NCI-H1417 (cell line): ENCODE measurements at regions not wholly inside any gene's neighbourhood (a gene's known extent, or its start where the extent isn't known, plus 50 kb on each side); places are given as distances from the start of the nearest gene placed in this dataset.
A peak's percentile ranks its signal among the peaks of the same experiment; 100 is the strongest.

Experiments
- DNase-seq, 3 experiments: peaks; one replicate each; lab custom pipeline; 2025; lab: John Stamatoyannopoulos, UW

DNA sequence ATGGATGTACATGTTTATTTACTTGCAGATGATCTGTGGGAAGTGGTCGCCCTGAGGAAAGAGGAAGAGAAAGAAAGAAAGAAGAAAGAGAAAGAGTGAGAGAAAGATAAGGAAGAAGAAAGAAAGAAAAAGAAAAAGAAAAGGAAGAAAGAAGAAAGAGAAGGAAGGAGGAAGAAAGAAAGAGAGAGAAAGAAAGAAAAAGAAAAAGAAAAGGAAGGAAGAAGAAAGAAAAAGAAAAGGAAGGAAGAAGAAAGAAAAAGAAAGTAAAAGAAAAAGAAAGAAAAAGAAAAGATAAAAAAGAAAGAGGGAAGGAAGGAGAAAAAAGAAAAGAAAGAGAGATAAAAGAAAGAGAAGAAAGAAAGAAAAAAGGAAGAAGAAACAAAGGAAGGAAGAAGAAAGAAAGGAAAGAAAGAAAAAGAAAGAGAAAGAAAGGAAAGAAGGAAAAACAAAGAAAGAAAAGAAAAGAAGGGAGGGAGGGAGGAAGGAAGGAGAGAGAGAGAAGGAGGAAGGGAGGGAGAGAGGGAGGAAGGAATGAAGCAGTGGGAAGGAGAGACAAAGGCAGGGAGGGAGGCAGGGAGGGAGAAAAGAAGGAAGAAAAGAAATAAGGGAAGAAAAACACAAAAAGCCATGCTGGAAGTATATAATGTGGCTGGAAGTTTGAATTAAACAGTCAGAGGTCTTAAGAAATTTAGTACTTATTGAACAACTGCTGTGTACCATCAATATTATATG, 976.6 kb downstream of the FAM181B start:
- DNase-seq = no peak

DNA sequence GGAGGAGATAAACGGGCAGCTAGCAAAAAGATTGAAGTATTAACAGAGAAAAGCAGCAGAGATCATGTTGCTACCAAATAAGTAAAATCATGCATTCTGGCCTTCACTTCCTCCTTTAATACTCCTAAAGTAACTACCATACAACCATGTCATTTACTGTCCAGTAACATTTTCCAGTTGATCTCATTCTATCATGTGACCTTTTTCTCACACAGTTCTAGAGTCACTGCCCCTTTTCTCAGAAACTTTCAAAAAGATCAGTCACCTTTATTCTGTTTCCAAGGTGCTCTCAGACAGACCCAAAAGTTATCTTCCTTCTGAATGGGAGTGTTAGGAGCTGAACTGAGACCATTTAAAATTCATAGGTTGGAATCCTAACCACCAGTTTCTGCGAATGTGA, 984.4 kb downstream of the FAM181B start:
- DNase-seq = no peak

DNA sequence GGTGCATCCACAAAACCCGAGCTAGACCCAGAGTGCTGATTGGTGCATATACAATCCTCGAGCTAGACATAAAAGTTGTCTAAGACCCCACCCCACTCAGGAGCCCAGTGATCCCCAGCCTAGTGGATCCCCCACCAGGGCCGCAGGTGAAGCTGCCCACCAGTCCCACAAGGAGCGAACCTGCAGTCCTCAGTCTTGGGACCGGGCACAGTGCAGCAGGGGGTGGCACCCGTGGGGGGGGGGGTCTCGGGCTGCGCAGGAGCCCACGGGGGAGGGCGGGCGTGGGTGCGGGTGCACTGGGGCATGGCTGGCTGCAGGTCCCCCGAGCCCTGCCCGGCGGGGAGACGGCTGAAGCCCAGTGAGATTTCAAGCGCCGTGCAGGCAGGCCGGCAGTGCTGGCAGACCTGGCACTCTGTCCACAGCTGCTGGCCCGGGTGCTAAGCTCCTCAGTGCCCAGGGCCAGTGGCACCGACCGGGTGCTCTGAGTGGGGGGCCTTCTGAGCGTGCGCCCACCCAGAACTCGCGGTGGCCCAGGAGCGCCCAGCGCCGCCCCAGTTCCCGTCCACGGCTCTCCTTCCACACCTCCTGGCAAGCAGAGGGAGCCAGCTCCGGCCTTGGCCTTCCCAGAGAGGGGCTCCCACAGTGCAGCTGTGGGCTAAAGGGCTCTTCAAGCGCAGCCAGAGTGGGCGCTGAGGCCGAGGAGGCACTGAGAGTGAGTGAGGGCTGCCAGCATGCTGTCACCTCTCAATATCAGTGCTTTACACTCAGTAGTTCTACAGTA, 989.1 kb downstream of the FAM181B start:
- no peak for DNase-seq

DNA sequence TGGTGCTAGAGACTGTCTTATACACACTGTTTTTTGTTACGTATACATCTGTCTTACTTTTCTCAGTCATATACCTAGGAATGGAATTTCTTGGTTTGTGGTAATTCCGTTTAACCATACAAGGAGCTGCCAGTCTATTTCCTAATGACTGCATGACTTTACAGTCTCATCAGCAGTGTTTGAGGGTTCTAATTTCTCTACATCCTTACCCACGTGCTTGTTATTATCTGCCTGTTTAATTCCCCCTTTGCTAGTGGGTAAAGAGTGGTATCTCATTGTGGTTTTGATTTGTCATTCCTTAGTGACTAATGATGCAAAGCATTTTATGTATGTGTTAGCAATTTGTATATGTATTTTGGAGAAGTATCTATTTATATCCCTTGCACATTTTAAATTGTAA, 1008.0 kb downstream of the FAM181B start:
- no peak for DNase-seq

DNA sequence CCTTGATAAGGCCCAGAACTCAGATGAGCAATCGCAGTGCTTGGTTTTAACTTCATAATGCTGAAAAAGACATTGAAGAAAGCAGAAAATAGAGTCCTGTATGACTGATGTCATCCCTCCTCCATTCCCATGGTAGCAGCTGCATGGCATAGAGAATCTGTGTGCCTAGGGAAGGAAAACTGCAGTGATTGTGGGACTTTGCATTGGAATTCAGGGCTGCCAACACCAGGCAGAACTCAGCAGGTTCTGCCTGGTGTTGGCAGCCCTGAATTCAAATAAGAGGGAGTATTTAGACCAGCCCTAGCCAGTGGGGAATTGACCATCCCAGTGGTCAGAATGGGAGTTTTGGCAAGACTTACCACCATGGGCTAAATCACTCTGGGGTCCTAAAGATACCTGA, 1016.0 kb downstream of the FAM181B start:
- DNase-seq = no peak

DNA sequence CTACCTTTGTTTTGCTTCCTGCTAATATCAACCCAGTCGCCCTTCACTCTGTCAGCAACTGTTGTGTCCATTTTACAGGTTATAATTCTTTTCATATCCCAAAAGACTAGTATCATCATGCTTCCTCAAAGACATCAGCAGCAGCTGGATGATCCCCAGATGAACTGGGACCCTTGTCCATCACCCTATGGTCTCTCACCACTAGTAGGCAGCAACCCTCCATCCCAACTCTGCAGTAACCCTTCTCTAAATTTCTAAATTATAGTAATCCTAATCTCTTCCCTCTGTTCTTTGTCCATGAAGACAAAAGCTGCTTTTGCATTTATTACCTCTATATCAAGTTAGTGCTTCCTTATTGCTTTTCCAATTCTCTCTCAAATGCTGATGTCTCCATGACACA, 1025.8 kb downstream of the FAM181B start:
- DNase-seq = no peak

DNA sequence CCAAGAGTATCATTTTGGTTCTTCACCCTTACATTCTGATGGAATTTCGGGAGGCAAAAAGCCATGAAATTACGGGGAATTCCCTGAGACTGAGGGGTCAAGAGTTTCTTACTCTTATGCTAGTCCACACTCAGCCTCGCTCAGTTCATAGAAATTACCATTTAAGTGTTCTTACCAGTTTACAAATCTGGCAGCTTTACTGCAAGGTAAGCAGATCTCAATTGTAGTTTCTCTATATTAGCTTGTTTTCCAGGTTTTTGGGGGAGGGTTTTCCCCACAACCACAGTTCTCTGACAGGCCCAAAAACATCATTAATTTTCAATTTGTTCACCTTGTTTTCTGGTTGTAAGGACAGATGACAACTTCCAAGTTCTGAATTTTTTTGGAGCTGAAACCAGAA, 1028.4 kb downstream of the FAM181B start:
- no peak for DNase-seq

DNA sequence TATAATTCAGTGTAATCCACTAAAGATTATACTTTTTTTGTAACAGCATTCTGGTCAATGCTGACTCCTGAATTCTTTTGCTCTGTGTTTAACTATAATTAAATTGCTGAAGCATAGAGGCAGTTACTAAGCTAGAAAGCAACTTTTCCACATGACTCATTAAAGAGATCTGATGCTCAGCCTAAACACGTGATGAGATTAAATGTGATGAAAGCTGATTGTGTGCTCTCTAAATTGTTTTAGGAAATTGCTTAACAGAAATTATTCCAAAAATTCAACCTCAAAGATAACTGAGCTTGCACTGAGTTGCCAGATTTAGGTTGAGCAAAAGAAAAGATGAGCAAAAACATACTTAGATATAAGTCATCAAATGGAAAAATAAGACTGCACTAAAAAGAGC, 1033.6 kb downstream of the FAM181B start:
- DNase-seq = no peak

GRCh38 chr11:81687057-81687456, 1046.6 kb downstream of the FAM181B start:
- DNase-seq = no peak

GRCh38 chr11:81674211-81674610, 1059.5 kb downstream of the FAM181B start:
- DNase-seq = no peak

DNA sequence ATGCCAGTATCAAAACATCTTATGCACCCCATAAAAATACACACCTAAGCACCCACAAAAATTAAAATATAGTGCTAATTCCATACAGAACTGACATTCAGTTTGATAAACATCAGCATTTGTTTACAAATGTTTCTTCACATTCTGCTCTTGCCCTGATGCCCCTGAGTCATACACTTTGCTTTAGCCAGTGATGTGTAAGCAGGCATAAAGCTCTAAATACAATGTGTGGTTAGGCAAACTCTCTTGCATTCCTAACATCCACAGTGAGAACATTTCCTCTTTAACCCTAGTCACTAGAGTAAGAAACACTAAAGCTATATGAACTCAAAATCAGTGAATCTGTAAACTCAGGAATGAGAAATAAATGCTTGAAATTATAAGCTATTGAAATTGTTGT, 1060.7 kb downstream of the FAM181B start:
- DNase-seq = no peak

DNA sequence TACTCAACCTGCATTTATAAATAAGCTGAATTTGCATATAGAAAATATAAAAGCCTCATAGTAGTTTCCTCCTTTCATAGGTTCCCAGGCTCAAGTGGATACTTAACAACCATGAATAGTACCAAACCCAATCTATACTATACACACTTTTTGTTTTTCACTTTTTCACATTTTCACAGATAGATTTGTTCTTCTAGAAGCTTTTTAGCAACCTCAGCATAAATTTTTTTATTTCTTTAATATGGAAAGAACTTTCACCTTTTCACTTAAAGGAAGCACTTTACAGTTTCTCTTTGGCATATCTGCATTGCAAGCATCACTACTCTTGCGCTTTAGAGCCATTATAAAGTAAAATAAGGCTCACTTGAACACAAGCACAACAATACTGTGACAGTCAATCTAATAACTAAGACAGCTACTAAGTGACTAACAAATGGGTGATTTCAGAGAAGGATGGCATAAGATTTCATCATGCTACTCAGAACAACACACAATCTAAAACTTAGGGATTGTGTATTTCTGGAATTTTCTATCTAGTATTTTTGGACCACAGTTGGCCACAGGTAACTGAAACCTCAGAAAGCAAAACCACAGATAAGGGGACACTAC, 1063.6 kb downstream of the FAM181B start:
- DNase-seq = no peak

DNA sequence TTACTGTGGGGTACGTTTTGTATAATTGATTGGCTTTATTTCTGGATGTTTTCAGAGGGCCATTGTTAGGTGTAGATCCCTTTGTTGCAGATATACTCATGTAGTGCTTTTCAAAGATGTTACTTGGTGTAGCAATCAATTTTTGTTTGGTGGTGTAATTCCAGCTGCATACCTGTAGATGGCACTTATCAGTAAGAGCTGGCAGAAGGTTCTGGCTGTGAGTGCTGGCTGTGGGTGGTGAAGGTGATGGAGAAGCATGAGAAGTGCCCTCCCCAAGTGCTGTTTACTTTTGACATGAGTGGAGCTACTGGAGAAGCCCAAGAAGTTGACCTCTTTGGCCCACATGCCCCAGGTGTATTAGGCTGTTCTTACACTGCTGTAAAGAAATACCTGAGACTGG, 1074.9 kb downstream of the FAM181B start:
- DNase-seq = peak in 2 of 3 experiments; percentile 3 to 10

DNA sequence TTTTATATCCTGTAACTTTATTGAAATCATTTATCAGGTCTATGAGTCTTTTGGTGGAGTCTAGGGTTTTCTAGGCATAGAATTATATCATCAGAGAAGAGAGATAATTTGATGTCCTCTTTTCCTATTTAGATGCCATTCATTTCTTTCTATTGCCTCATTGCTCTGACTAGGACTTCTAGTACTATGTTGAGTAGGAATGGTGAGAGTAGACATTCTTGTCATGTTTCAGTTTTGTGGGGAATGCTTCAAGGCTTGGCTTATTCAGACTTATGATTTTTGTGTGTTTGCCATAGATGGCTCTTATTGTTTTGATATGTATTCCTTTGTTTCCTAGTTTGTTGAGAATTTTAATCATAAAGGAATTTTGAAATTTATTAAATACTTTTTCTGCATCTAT, 1078.3 kb downstream of the FAM181B start:
- DNase-seq = no peak

DNA sequence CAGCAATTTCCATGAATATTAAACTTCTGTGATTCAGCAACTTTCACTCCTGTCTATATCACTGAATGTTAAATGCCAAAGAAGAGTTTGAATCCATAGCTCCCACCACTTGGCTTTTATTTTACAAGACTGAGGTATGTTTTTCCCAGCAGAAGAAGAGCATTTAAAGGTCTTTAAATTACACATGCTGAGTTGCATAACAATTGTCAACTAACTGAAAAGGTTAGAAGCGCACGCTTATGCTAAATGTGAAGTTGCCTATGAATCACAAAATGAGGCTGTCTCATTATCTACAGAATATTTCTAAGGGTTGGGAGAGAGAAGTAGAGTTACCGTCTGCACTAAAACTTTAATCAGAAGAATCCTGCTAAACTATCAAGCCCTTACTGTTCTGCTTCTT, 1086.3 kb downstream of the FAM181B start:
- peak in 1 of 3 experiments; percentile 52 for DNase-seq

DNA sequence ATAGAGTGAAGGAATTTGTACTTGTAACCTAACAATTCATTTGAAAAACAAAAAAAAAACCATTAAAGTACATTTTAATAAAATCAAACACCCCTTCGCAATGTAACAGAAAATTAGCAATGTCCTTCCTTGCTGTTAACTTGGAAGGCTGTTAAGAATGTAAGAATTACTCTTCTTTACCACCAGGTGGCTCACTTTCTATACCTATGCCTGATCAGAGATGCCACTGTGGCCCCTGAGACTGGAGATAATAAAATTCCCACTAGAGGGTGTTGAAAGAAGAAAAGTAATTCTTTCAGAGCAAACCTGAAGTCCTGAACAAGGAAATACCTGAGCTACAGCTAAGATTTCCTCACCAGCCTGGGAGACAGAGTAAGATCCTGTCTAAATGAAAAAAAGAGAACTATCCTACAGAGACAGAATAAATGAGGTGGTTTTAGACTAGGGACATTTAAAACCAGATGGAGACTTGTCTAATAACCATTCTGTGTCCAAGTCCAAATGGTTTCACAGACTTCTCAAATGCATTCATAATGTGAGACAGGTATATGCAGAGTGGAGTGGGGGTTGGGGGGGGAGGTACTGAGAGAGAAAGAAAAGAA, 1089.3 kb downstream of the FAM181B start:
- peak; percentile 37 to 77 (median 55) for DNase-seq

- DNase-seq = no peak
Measured at GRCh38 chr11:81634483-81634882, 1099.2 kb downstream of the FAM181B start.

DNA sequence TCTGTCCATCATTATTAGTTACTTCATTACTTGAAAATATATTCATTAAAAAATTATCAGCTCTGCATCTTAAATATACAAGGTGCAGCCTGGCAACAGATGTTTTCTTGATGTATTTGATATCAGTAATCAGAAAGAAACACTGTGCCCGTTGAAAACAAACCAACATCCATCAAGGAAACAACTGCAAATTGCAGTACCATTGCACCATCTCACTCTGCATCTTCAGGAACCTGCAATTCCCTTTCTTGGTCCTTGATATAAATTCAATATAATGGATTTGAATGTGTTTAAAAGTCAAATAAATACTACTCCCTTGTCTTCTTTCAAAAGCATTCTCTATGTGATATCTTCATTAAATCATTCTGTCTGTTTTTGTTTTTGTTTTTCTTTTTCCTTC, 1131.2 kb downstream of the FAM181B start:
- peak in 1 of 3 experiments; percentile 10 for DNase-seq

GRCh38 chr11:81596704-81597103, 1137.0 kb downstream of the FAM181B start:
- DNase-seq = no peak

DNA sequence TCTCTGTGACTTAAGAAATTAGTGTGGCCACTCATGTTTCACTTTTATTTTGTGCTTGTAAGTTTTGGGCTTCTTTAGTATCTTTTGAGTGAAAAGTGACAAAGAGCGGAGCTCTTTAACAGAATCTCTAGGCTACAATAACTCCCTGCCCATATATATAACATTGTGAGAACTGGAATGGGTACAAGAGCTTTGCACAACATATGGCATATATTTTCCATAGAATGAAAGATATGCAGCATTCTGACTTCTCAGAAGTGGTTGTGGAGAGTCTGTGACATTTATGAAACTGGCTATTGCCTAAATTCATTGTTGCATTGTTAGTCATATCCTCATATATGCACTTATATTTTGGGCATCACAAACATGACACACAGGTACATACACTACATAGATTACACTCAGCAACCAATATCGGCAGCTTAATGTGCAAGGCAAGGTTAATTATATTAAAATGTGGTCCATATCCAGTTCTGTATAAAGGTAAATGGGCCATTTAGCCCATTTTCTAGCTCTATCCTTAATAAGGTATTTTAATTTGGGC, 1148.2 kb downstream of the FAM181B start:
- DNase-seq = no peak

DNA sequence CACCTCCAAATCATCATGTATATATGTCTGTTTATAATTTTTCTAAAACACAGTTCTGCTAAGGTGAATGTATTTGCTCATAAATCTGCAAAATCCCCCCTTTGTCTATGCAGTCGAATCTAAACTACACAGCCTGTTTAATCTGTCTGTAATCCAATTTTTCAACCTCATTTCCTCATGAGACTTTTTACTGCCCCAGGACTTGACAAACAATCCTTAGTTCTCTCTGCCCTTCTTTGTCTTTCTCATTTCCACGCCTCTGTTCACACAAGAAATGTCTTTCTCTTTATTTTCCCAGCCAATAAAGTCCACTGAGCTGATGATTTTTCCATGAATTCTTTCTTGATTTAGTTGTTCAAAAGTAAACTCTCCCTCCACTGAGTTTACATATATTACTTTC, 1154.3 kb downstream of the FAM181B start:
- no peak for DNase-seq

DNA sequence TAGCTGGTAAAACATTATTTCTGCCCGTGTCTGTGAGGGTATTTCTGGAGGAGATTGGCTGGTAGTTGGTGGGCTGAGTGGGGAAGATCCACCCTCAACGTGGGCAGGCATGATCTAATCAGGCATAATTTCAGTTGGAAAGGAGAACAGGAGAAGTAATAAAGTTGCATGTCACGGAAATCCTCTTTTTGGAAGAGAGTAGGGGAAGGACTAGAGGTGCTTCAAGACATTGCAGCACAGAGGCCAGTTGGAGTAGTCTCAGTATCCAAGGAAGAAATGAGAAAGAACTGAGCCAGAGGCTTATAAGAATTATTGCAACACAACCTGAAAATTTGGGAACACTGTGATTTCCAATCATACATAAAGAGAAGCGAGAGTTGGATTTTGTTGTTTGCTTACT, 1155.1 kb downstream of the FAM181B start:
- no peak for DNase-seq
